NCI-H1417 treated with DMSO at 0.1 percent for 48 hours (cell line): ENCODE measurements at regions not wholly inside any gene's neighbourhood (a gene's known extent, or its start where the extent isn't known, plus 50 kb on each side); places are given as distances from the start of the nearest gene placed in this dataset.
A peak's percentile ranks its signal among the peaks of the same experiment; 100 is the strongest.
"Not testable (repeated sequence)": the region's sequence is repeated elsewhere in the genome, so short reads cannot be mapped to it uniquely, and the experiment has no call there.

ENCODE experiments used
- DNase-seq: peaks from one replicate; lab custom pipeline; 2025; lab: John Stamatoyannopoulos, UW

DNA sequence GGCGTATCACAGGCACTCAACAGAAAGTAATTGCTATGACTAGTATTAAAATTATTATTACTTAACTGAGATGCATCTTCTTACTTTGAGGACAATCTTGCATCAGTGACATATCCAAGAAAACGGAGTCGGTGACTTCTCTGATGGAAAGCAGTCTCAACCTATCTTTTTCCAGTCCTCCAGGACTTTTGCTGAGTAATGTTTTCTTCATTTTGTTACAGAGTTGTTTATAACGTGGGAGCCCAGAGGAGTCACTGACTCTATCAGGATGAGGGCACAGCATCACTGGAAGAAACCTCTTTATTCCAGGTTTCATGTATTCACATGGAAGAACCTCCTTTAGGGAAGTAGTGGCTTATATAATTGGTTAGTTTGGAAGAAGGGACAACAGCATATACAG is 51.5 kb upstream of the MELK start:
- DNase-seq, result no peak

DNA sequence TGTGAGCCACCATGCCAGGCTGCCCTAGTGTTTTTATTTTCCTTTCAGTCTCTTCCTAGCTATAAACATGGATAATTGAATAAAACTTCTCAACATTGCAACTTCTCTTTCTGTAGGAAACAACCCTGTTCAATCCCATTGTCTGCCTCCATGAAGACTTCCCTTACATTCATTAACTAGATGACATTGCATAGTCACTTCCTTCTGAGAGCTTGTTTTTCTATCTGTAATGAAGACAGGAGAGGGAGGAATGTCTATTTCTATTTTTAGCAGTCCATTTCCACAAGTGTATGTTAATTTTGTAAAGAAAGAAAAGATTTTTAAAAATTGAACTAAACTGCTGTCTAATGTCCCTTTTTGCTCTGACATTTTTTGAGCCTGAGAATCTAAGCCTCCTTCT is 55.6 kb upstream of the MELK start:
- no peak for DNase-seq

DNA sequence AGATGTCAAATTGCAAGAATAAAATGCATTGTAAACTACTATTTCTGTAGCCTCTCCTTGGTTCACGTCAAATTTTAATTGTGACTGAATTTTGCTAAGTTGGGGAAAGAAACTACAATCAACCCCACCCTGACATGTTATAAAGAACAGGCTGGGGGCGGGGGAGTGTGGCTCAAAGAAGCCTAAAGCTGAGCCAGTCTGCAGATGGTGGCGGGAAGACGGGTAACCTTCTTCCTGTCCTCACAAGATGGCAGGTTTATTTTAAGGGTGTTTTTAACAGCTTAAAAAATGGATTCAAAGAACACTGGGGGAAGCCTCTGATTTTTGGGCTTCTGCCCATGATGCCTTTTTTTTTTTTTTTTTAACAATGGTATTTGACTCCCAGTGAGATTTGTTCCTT is 68.5 kb upstream of the MELK start:
- no peak for DNase-seq

DNA sequence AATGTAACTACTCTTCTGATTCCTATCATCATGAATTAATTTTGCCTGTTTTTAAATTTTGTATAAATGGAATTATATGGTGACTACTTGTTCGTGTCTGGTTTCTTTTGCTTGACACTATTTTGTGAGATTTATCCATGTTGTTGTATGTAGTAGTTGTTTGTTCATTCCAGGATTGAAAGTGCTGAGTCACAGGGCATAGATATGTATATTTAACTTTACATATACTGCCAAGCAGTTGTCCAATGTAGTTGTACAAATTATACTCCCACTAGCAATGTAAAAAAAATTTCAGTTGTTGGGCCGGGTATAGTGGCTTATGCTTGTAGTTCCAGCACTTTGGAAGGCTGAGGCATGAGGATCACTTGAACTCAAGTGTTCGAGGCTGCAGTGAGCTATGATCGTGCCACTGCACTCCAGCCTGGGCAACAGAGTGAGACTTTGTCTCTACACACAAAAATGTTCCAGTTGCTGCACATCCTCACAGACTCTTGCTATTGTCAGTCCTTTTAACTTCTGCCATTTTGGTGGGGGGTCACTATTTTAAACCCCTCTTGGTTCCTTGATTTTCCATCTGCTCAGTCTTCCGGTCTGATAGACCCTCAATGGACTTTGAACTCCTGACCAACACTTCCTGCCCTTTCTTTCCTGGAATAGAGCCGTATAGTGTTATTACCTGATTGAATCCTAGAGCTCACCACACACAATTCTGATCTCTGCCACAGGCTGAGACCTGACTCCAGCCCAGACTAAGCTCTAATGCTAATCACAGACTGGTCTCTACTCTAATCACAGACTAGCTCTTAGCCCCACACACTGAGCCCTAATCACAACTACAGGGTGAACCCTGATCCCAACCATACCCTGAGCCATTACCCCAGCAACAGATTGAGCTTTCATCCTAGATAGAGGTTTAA is 69.3 kb upstream of the MELK start:
- DNase-seq, result no peak

DNA sequence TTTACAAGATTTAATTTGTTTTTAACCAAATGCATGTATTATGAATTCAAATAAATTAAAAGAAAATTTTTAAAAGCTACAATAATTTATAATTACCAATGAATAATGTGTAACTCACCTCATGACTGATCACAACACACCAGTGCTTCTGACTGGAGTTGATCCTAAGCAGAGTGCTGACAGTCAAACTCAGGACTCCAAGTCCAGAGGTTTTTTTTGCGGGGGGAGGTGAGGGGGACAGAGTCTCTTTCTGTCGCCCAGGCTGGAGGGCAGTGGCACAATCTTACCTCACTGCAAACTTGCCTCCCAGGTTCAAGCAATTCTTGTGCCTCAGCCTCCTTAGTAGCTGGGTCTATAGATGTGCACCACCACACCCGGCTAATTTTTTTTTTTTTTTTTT is 71.0 kb upstream of the MELK start:
- DNase-seq, result no peak

DNA sequence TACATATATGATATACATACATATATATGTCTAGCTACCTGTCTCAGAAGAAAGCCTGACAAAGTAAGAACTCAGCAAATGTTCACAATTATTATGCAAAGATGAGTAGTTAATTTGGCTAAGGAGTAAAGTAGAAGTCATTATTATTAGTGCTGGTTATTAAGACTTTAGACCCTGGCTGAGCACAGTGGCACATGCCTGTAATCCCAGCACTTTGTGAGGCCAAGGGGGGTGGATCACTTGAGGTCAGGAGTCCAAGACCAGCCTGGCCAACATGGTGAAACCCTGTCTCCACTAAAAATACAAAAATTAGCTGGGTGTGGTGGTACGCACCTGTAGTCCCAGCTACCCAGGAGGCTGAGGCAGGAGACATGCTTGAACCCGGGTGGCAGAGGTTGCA is 71.8 kb upstream of the MELK start:
- DNase-seq, result not testable (repeated sequence)

DNA sequence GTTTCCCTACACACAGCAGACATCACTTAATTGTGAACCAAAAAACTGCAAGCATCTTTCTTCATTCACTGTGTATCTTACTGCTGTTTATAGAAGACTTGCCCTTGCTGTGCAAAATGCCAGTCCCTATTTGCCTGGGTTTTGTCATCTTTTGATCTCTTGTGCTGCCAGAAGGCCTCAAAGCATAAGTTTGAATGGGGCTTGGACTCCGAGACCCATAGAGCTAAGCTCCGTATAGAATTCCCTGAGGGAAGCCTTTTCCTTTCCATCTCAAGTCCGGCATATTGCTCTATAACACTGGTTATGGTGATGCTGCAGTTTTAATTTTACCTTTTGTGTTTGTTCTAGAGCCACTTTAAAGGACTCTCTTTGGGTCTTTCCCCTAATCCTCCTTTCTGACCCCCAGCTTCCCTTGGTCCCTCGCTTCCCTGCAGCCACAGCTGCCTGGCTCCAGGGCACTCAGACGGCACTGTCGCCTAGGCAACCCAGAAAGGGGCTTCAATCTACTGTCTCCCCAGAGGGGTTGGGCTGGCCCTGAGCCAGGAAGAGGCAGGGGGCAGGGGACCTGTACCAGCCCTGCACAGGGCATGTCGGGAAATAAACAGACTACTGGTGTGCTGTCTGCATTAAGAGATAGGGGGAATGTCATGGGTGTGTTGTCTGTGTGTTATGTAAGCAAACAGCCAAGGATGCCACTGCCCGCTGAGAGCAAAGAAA is 73.4 kb upstream of the MELK start:
- DNase-seq, result peak; percentile 54

DNA sequence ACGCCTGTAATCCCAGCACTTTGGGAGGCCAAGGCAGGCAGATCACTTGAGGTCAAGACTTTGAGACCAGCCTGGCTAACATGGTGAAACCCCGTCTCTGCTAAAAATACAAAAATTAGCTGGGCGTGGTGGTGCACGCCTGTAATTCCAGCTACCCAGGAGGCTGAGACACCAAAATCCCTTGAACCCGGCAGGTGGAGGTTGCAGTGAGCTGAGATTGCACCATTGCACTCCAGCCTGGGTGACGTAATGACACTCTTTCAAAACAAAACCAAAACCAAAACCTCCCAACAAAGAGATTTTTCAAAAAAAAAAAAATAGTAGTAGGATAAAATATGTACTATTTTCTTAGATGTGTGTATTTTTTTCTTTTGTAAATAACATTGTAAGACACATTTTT is 79.1 kb upstream of the MELK start:
- DNase-seq, result not testable (repeated sequence)

DNA sequence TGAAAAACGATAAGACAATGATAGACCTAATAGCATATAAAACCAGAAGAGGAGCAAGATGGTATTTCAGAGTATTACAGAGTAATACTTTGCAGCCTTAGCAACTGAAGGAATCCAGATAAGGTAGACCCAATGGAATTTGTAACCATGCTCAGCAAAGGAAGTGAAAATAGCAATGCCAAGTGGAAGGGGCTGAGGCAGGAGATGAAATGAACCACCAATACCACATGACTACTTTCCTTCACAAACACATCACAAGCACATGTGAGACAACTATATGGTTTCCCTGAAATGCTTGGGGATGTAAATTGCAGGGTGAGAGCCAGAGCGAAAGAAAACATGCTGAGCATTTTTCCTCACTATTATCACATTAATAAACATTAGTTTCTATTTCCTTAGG is 79.8 kb upstream of the MELK start:
- no peak for DNase-seq

DNA sequence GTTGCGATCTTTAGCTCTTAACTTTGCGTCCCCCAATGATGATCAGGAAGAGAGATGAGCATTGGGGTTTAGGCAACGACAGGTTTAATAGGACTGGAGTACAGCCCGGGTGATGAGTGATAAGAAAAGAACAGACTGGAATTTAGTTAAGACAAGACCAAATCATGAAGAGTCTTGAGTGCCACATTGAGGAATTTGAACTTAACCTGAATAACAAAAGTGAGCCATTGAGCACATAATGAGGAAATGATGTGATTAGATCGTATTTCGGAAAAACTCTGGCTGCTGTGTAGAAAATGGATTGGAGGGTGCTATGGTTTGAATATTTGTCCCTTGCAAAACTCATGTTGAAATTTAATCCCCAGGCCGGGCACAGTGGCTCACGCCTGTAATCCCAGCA is 83.2 kb upstream of the MELK start:
- no peak for DNase-seq

DNA sequence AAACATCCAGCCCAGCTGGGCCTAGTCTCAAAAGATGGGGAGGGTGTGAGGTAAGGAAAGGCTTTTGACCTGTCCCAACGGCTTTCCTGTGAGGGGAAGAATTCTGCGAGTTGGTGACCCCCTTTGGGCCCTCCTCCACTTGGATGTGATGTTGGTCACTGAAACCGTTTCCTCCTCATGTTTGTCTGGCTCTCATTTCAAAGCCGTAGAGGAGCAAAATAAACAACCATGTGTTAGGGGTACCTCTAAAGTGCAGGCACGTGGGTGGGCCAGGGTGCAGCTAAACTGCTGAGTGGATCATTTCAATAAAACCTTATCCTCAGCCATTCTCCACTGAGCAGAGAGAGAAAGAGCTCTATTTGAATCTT is 84.3 kb upstream of the MELK start:
- no peak for DNase-seq

DNA sequence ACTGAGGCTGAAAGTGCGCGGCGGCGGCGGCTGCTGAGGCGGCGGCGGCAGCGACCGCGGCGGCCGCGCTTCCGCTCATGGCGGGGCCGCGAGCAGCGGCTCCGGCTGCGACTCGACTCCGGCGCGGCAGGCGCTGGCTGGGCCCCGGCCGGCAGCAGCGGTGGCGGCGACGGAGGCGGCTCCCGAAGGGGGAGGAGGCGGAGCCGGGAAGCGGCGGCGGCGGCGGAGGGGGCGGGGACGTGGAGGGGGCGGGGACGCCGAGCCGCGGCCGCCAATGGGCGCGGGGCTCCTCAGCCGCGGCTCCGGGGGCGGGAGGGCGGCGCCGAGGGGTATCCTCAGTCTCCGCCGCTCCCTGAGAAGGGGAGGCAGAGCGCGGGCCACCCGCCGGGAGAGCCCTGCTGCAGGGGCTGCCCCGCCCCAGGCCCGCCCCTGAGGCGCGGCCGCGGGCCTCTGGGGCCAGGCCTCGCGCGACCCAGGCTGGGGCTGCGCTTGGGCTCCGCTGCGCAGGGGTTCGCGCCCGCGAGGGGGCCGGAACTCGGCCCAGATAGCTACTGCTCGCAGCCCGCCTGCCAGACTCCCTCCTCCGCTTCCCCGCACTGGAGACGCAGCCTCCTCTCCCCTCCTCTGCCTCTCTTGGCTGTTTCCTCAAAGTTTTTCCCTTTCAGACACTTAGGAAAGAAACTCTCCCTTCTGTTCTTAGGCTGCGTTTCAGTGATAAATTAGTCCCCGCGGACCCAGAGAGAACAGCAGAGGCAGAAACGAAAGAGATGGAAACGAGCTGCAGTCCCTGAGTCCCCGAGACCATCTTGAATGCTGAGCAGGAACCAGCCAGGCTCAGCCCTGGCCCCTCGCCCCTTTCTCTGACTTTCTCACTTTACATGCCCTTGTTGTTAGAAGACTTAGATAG is 85.0 kb upstream of the MELK start:
- peak; percentile 23 for DNase-seq

DNA sequence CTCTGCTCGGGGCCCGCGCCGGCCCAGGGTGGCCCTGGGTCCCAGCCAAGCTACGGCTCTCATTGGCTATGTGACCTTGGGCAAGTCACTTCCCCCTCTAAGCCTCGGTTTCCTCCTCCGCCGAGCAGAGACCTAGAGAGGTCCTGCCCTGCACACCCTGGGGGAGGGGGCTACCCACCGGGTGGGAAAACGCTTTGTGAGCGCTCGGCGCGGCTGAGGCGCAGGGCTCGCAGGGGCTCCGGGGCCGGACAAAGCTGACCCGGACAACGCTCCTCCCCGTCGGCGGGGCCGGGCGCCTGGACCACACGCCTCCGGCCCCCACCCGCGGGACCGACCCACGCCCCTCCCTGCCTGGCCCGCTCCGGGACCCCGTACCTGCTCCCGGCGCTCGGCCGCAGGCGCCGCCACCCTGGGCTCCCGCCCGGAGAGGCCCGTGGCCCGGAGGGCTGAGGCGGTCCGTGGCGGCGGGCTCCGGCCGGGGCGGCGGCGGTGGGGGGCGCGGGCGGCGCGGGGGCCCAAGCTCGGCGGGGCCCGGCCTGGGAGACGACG is 85.7 kb upstream of the MELK start:
- no peak for DNase-seq

DNA sequence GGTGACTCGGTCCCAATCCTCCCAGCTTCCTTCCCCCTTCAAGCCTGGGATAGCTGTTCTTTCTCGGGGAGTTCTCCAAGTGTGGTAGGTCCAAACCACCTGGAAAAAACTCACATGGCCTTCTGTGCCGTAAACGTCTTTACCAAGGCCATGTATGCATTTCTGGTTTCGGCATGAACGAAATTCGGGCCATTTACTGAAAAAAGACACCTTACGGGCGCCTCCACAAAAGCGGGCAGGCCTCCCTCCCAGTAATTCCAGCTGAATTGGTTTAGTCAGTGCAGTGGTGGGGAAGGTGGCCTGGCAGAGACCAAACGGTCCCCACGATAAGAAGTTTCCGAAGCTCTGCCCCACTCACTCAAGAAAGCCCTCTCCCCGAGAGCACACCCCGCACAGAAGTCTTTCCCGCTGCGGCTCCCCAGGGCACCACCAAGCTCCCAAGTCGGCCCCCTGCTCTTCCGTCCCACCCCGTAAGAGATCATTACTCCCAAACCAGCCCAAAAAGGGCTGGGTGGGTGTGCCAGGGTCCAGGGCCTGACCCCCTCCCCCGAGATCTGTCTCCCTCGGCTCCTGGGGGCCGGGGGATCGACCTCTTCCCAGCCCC is 86.3 kb upstream of the MELK start:
- DNase-seq, result no peak

DNA sequence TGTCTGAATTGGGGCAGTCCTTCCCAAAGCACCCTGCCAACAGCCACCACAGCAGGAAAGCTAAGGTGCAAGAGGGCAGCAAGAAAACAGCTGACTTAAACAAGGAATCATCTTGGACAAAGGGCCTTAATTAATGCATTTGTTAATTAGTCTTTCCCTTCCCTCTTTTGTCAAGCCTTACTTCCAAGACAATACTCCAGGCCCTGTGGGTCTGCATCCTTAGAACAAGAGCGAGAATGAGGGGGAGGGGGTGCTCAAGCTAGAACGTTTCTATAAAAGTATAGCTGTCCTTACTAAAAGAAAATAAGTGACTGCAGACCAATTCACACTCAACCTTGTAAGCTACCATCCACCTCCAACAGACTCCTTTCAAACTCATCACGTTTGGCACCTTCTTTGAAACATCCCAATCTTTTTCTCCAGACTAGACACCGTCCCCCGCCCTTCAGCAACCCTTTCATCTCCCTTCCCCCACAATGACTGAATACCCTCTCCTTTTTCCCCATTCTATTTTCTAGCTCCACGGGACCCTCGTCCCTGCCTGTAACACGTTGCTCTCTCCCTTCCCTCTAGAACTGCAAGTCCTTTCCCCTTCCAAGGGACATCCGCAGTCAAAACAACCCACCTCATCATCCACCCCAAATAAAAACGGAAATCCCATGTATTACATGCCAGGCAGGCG is 85.7 kb upstream of the RNF38 start:
- DNase-seq, result no peak

DNA sequence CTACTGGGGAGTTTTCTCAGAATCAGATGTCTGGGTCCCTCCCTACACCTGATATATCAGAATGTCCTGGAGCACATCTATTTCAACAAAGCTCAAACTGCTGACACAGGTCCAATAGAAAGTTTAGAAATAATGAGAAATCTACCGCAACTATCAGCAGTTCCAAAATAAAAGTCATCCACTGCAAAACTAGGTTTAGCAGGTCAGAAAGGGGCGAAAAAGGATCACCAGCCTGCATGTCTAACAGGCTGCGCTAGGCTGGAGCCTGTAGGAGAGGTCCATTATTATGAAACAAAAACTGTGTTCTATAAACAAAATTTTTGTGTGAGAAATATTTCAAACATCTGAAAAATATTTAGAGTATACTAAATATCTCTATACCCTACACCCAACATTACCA is 84.1 kb upstream of the RNF38 start:
- no peak for DNase-seq

DNA sequence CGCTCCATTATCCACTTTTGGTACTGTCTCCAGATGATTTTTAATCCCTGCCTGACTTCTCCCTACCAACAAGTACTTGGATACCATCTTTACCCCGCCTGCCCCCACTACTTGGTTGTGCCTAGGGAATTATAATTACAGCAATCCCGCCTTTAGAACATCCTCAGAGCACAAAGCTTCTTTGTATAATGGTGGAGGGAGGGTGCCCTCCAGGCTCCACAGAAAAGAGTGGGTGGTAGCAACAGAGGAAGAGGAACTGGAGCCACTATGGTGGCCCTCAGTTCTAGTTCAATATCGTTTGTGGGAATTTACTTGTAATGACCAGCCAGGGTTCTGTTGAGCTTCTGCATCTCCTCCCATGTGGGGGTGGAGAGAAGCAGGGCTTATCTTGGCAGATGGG is 79.0 kb upstream of the RNF38 start:
- no peak for DNase-seq

DNA sequence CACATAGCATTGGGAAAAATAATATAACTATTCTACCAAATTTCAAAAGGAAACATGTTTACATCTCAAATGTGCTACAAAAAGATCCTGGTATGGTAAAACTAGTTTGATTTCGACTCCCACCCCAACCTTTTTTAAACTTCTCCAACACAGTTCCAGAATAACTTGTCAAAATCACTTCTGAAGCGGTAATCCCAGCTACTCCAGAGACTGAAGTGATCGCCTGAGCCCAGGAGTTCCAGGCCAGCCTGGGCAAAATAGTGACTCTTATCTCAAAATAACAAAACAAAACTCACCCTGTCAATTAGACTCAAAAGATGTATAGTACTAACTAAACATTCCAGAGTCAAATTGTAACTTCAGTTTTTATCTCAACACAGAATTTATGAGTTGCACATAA is 71.3 kb upstream of the RNF38 start:
- no peak for DNase-seq

DNA sequence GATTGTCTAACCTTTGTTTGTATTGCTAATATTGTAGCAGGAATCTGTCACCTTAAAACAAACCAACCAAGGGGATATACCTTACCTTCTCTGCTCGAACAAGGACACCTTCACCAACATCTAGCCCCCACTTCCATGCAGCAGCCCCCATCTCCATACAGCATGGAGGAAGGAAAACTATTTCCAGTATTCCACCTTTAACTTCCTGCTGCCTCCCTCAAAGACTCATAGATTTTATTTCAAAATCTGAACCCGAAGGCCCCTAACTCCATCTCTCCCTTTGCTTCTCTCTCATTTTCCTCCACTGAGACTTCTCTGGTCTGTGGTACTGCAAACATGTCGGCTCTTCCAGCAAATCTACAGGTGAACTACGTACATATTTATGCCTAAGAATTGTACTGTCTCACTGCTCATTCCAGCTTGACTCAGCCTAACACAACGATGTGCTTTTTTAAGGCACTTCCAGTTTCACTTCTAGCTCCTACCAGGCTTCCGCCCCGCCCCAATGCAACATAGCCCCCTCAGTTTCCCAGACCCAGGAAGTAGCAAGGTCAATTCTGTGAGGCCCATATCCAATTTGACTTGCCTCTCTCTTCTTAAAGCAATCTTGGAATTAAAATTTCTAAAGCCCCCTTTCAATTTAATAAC is 70.7 kb upstream of the RNF38 start:
- no peak for DNase-seq

DNA sequence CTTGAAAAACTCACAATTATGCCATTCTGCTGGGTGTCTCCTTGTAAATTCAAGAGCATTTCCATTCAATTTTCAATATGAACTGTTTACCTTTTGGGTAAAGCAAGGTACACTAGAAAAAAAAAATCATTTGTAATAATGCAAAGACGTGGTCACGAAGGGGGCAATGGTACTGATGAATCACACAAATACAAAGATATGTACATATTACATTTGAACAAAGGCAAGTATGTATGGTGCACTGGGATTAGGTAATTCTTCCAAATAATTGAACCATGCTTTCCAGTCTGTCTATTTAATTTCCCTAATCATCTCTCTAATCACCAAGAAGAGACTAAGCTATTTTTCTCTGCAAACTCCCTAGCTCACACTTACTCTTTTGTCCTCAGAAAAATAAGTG is 63.4 kb upstream of the RNF38 start:
- no peak for DNase-seq

DNA sequence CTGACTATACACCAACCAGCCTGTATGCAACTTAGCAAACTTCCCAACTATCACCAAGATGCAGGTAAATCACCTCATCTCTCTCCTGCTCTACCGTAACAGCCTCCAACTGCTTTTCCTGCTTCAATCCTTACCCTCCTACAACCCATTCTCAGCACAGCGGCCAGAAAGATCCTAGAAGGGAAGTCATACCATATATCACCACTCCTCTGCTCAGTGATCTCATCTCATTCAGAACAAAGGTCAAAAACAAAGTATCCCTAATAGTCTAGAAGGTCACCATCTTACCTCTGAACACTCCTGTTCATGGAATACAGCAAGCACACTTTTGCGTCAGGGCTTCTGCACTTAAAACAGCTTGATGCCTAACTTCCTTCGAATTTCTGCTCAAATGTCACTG is 62.2 kb upstream of the RNF38 start:
- DNase-seq, result no peak
